ENCODE measurements at regions not wholly inside any gene's neighbourhood (a gene's known extent, or its start where the extent isn't known, plus 50 kb on each side); places are given as distances from the start of the nearest gene placed in this dataset.

GRCh38 chr13:106362707-106363106 lies 172.8 kb downstream of the EFNB2 start:
- TF ChIP-seq POLR2AphosphoS5 (IDR thresholded peaks at IDR 0.05; ENCODE audit: borderline replicate concordance, low read depth, low read length) = no peak
- TF ChIP-seq FOXP2 (optimal IDR thresholded peaks at IDR 0.05; ENCODE audit: control extremely low read depth, extremely low read length, insufficient read depth) = no peak
- TF ChIP-seq EZH2 (IDR thresholded peaks at IDR 0.05) = no peak

All from SK-N-MC (cell line).